ENCODE measurements at regions not wholly inside any gene's neighbourhood (a gene's known extent, or its start where the extent isn't known, plus 50 kb on each side); places are given as distances from the start of the nearest gene placed in this dataset.

DNA sequence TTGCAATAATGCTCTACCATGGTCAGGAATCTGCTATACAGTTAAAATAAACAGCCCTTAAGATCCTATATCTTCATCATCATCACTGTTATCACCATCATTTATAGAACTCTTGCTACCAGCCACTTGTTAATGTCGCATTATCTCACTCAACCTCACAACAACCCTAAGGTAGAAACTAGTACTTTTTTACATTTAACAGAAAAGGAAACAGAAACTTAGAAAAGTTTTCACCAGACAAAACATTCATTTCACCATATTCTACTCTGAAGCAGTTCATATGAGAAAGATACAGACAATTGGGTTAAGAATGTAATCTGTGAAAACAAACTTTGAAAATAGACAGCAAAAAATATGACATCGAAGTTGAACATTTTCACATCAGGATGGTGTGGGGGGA lies 262.6 kb downstream of the ATG4C start:
- no peak for DNase-seq

- no peak for DNase-seq
Measured at GRCh38 chr1:63049135-63049534, 265.2 kb downstream of the ATG4C start.

GRCh38 chr1:63051356-63051755 lies 267.4 kb downstream of the ATG4C start:
- no peak for DNase-seq

GRCh38 chr1:63051886-63052285 lies 268.0 kb downstream of the ATG4C start:
- no peak for DNase-seq

GRCh38 chr1:63054184-63054583 lies 268.2 kb upstream of the FOXD3 start:
- DNase-seq: no peak

- no peak for DNase-seq
Measured at GRCh38 chr1:63063367-63063766, 259.0 kb upstream of the FOXD3 start.

GRCh38 chr1:63064135-63064534 lies 258.2 kb upstream of the FOXD3 start:
- no peak for DNase-seq

- DNase-seq: no peak
Measured at GRCh38 chr1:63068626-63069025, 253.7 kb upstream of the FOXD3 start.

DNA sequence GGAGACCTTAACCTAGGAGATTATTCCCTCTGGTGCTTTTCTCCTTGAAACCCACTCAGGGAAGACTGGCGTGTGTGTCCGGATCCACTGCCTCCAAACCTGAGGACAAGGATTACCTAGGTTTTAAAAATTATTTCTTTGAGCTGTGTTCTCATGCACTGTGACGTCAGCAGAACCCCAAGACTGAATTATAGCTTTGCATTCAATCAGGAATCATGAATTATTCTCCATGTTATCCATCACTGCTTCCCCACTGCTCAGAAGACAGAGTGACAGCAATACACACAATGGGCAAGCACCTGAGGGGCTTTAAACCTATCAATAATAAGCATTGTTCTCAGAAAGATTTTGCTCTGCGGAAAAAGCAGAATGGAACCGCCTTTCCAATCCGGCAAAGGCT lies 253.2 kb upstream of the FOXD3 start:
- DNase-seq: no peak

GRCh38 chr1:63073309-63074306 lies 248.8 kb upstream of the FOXD3 start:
- DNase-seq: no peak

DNA sequence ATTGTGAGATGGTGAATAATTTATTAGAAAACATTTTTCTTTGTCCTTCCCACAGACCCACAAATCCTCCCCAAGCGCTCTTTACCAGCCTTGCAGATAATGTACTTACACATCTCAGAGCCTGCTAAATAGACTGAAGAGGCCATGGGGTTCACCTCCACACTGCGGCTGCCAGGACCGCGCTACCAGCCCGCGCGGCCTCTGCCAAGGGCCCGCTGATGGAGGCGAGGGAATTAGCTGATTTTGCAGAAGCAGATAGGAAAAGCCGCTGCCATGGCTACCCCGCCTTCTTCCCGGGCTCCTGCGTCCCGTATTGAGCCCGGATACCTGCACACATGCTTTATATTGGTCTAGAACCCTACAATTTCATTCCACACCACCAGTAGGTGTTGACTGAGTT lies 248.0 kb upstream of the FOXD3 start:
- DNase-seq: no peak

DNA sequence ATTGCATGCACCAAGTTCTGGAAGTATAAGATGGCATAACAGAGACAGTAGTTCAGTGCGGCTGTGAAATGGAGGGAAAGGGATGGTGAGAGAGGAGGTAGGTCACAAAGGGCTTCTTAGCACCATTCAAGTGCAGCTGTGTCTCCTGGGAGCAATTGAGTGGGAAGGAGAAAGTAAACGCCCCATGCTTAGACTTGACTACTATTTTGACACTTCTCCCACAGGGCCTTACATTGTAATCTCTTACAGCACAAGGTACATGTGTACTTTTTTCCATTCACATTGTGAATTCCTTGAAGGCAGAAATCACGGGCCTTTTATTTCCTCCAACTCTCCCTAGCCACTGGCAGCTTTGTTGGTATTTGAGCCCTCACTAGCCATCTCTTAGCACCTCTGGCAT lies 239.6 kb upstream of the FOXD3 start:
- DNase-seq: no peak

GRCh38 chr1:63087966-63088365 lies 234.4 kb upstream of the FOXD3 start:
- no peak for DNase-seq

DNA sequence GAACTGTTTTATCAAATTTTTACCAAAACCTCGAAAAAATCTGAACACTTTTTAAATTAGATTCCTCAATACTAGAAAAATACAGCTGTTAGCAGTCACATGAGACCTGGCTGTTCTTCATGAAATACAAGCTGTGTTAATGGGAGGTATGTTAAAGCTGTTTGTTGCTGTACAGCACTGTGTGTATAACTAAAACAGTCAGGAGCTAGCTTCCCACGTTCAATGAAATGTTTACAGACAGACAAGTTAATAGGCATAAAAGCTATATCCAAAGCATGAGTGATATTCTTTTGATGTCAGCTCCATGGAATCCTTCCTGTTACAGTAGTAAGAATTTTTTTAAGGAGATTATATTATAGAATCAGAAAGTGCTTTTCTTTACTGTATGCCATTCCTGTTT lies 223.2 kb upstream of the FOXD3 start:
- DNase-seq: no peak

- DNase-seq: no peak
Measured at GRCh38 chr1:63101336-63101735, 221.0 kb upstream of the FOXD3 start.

DNA sequence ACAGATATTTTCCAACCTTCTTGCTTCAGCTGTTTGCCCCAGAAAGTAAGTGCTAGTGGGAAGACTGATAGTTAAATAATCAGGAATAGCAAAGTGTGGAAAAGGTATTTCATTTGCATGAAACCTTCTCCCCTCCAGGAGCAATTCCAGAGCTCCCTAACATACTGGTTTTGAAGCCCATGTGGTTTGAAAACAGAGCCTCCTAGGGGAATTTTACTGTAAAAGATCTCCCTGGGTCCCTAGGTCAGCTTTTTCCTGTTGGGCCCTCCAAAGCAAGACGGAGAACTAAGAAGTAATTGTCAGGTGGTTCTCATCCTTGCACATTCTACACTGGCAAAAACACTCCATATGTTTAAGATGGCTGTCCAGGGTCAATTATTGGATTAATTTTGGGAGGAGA lies 218.7 kb upstream of the FOXD3 start:
- no peak for DNase-seq

GRCh38 chr1:63107066-63107465 lies 215.3 kb upstream of the FOXD3 start:
- DNase-seq: no peak

- no peak for DNase-seq
Measured at GRCh38 chr1:63108206-63108605, 214.2 kb upstream of the FOXD3 start.

DNA sequence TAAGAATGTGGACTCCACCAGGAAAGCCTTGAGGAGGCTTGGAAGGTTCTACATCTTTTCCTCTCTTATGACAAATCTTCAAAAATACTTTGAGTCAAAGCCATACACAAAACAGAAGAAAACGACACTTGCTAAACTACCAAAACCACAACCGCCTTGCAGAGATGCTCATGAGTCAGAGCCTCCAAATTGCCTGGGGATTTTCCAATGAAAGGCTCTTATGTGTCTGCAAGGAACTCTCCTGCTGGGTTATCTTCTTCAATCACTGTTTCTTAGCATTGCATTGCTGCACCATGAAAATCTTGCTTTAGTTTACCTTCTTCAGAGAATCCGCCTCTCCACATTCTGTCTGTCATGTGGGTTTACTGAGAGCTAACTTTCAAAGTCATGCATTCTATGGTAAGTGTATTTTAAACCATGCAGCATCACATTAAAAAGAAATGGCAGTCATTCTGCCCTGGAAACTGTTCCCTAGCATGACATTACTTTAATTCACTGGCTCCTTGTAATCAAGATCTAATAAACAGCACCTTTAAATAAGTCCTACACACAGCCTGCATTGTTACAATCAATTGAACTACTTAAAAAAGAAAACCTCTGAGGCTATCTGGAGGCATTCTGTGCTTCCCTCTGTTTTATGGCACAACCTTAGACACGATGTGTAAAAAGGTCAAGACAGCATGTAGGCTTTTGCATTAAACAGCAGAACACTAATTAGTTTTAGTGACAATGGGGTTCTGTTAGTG lies 210.0 kb upstream of the FOXD3 start:
- DNase-seq: no peak

GRCh38 chr1:63115527-63115926 lies 206.8 kb upstream of the FOXD3 start:
- DNase-seq: no peak

DNA sequence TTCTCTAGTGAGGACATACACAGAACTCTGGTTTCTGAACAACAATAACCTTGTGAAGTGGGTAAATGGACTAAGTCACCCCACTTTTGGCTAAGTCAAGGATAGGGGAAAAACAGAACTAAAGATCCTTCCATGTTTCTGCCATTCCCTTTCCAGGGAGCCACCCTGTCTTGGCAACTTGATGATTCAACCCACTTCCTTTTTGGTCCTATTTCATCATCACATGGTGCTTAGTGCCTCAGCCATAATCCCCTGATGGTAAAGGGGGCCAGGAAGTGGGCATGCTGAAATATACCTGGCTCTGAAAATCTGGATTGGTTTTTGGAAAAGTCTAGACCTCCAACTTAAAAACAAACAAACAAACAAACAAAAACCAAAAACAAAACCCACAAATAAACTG lies 206.4 kb upstream of the FOXD3 start:
- no peak for DNase-seq

GRCh38 chr1:63119575-63120155 lies 202.7 kb upstream of the FOXD3 start:
- no peak for DNase-seq

DNA sequence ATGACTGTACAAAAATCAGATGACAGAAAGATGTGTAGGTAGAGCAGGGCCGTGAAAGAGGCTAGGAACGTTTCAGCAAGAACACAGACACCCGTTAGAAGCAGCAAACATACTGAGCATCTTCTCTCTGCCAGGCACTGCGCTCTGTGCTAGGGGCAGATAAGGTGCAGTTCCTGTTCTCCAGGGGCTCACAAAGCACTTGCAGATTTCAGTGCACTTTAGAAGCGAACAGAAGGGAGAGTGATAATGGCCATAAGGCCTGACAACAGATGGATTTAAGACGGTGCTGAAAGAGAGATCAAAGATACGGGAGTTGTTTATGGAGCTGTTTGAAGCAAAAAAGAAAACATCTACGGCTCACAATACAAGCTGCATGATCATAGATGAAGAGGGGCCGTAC lies 200.3 kb upstream of the FOXD3 start:
- DNase-seq: no peak

GRCh38 chr1:63124666-63125191 lies 197.6 kb upstream of the FOXD3 start:
- DNase-seq: no peak
